HCT116 (cell line): ENCODE measurements at regions not wholly inside any gene's neighbourhood (a gene's known extent, or its start where the extent isn't known, plus 50 kb on each side); places are given as distances from the start of the nearest gene placed in this dataset.

Source experiments
- ATAC-seq: fragments of 200-7000 bp; cut with Tn5 transposase; 2 replicates; pipeline ENCODE4 v1.9.1; 2020; ENCODE audit warnings: mild to moderate bottlenecking, moderate library complexity
- BruUV-seq: library from RNA; stranded (reverse); fragments of 400-500 nt; replicated peaks from 2 replicates; lab custom pipeline; 2021; lab: Mats Ljungman, UMichigan
- CTCF ChIA-PET: fragments of 300-600 bp; sonication (Branson Sonifier 250); formaldehyde crosslinking; loops from one replicate; lab custom pipeline; 2021; ENCODE audit warnings: antibody characterized with exemption; lab: Charles Lee
- POLR2A ChIA-PET: fragments of 300-600, 350-600 bp; sonication (Branson Sonifier 250); formaldehyde crosslinking; loops from one replicate; lab custom pipeline; 2021; ENCODE audit warnings: antibody characterized with exemption; lab: Charles Lee
- RAD21 ChIA-PET, 2 experiments: fragments of 300-600 bp; sonication (Branson Sonifier 250); formaldehyde crosslinking; loops; one replicate each; lab custom pipeline; 2023; ENCODE audit warnings: low total read pairs in 2 of 2; ENCODE audit not compliant: uncharacterized antibody in 2 of 2, unreplicated experiment in 2 of 2, low non-redundant PET in 1 of 2; lab: Charles Lee
- DNase-seq: peaks from one replicate; pipeline ENCODE4 v3.0.0-alpha.2; 2010; ENCODE audit warnings: low read depth, low spot score
- H2AFZ ChIP-seq: fragments of 200-600 bp; shearing (Covaris generic), sonication (generic); 2 replicates; pipeline ENCODE4 v1.6.1; 2017; ENCODE audit warnings: low read depth, mixed run types, mixed read lengths, antibody characterized with exemption, low read length; ENCODE audit not compliant: poor library complexity, severe bottlenecking
- H3K27ac ChIP-seq: 2 replicates; pipeline ENCODE4 v1.5.1; 2012; ENCODE audit warnings: low read depth, low read length
- H3K27me3 ChIP-seq: fragments of 200-600 bp; sonication (generic); 2 replicates; pipeline ENCODE4 v1.6.1; 2016; ENCODE audit warnings: mixed run types, low read length, mixed read lengths; ENCODE audit not compliant: insufficient read depth
- H3K36me3 ChIP-seq, 2 experiments: fragments of 200-500 bp in 1 of 2; fragments of 200-600 bp in 1 of 2; sonication (Bioruptor generic) in 1 of 2; sonication (generic) in 1 of 2; 2 replicates each; pipeline versions ENCODE4 v1.5.1 to v1.6.1; 2014 to 2016; ENCODE audit warnings: low read length in 2 of 2, inconsistent platforms in 1 of 2, mixed read lengths in 1 of 2, mixed run types in 1 of 2; ENCODE audit not compliant: insufficient read depth in 2 of 2, control insufficient read depth in 1 of 2
- H3K4me1 ChIP-seq, 2 experiments: fragments of 200-600 bp in 1 of 2; sonication (generic) in 1 of 2; 2 replicates each; pipeline versions ENCODE4 v1.5.1 to v1.6.1; 2012 to 2017; ENCODE audit warnings: low read length in 2 of 2, inconsistent platforms in 1 of 2, mild to moderate bottlenecking in 1 of 2, mixed read lengths in 1 of 2, mixed run types in 1 of 2, moderate library complexity in 1 of 2; ENCODE audit not compliant: insufficient read depth in 2 of 2, control insufficient read depth in 1 of 2
- H3K4me2 ChIP-seq: fragments of 200-600 bp; sonication (generic); 2 replicates; pipeline ENCODE4 v1.6.1; 2017; ENCODE audit warnings: mixed run types, low read length, mixed read lengths
- H3K4me3 ChIP-seq, 2 experiments: fragments of 200-600 bp in 1 of 2; sonication (generic) in 1 of 2; replicated peaks in 1 of 2; 2 replicates each; pipeline ENCODE4 v1.5.1; 2011 to 2016; ENCODE audit warnings: low read length in 2 of 2, control low read depth in 1 of 2, low read depth in 1 of 2, mild to moderate bottlenecking in 1 of 2, mixed read lengths in 1 of 2, mixed run types in 1 of 2
- H3K79me2 ChIP-seq: fragments of 200-600 bp; sonication (generic); 2 replicates; pipeline ENCODE4 v1.6.1; 2017; ENCODE audit warnings: mild to moderate bottlenecking, mixed run types, low read length, moderate library complexity, mixed read lengths; ENCODE audit not compliant: insufficient read depth
- H3K9ac ChIP-seq: fragments of 200-600 bp; sonication (generic); 2 replicates; pipeline ENCODE4 v1.6.1; 2016; ENCODE audit warnings: low read length, mixed read lengths
- H3K9me2 ChIP-seq: fragments of 200-600 bp; sonication (generic), shearing (Covaris generic); 2 replicates; pipeline ENCODE4 v1.6.1; 2017; ENCODE audit warnings: mixed run types, mild to moderate bottlenecking, moderate library complexity; ENCODE audit not compliant: insufficient read depth
- H3K9me3 ChIP-seq, 2 experiments: fragments of 200-500 bp in 1 of 2; fragments of 200-600 bp in 1 of 2; sonication (Bioruptor generic) in 1 of 2; sonication (generic) in 1 of 2; 2 replicates each; pipeline ENCODE4 v1.6.1; 2014 to 2017; ENCODE audit warnings: low read length in 2 of 2, mixed read lengths in 2 of 2, inconsistent platforms in 1 of 2, low read depth in 1 of 2, mild to moderate bottlenecking in 1 of 2, mixed run types in 1 of 2, moderate library complexity in 1 of 2; ENCODE audit not compliant: control insufficient read depth in 1 of 2, insufficient read depth in 1 of 2
- H4K20me1 ChIP-seq: fragments of 200-600 bp; sonication (generic), shearing (Covaris generic); 2 replicates; pipeline ENCODE4 v1.6.1; 2017; ENCODE audit warnings: mixed run types, mild to moderate bottlenecking, moderate library complexity; ENCODE audit not compliant: insufficient read depth
- CBX3 ChIP-seq: IDR thresholded peaks from 2 replicates; pipeline ENCODE4 v1.6.1; 2012; ENCODE audit warnings: low read depth
- CEBPB ChIP-seq: IDR thresholded peaks from 2 replicates; pipeline ENCODE4 v1.6.1; 2012; ENCODE audit warnings: low read depth
- EGR1 ChIP-seq: IDR thresholded peaks from 2 replicates; pipeline ENCODE4 v1.6.1; 2012; ENCODE audit warnings: low read depth
- ELF1 ChIP-seq: IDR thresholded peaks from 2 replicates; pipeline ENCODE4 v1.6.1; 2012; ENCODE audit warnings: low read depth, borderline replicate concordance
- EZH2 ChIP-seq: fragments of 200-600 bp; sonication (generic); IDR thresholded peaks from 2 replicates; pipeline ENCODE4 v1.6.1; 2017; ENCODE audit warnings: antibody characterized with exemption, mixed run types
- JUND ChIP-seq: IDR thresholded peaks from 2 replicates; pipeline ENCODE4 v1.6.1; 2012
- POLR2A ChIP-seq: IDR thresholded peaks from 2 replicates; pipeline ENCODE4 v1.7.0; 2011; ENCODE audit warnings: borderline replicate concordance; ENCODE audit not compliant: insufficient read depth, insufficient read length; ENCODE audit errors: extremely low read depth
- POLR2AphosphoS5 ChIP-seq: IDR thresholded peaks from 2 replicates; pipeline ENCODE4 v1.6.1; 2011; ENCODE audit warnings: mild to moderate bottlenecking, low read depth, low read length, moderate library complexity
- SP1 ChIP-seq: IDR thresholded peaks from 2 replicates; pipeline ENCODE4 v1.6.1; 2012; ENCODE audit warnings: low read depth
- intact Hi-C: fragments of 100-400 bp; cut with micrococcal nuclease; formaldehyde crosslinking; loops from 2 replicates; pipeline ENCODE4 v1.10.0; 2022
- TF ChIP-seq, protein P1 (sequence below): IDR thresholded peaks from 2 replicates; pipeline ENCODE4 v1.6.1; 2012

DNA sequence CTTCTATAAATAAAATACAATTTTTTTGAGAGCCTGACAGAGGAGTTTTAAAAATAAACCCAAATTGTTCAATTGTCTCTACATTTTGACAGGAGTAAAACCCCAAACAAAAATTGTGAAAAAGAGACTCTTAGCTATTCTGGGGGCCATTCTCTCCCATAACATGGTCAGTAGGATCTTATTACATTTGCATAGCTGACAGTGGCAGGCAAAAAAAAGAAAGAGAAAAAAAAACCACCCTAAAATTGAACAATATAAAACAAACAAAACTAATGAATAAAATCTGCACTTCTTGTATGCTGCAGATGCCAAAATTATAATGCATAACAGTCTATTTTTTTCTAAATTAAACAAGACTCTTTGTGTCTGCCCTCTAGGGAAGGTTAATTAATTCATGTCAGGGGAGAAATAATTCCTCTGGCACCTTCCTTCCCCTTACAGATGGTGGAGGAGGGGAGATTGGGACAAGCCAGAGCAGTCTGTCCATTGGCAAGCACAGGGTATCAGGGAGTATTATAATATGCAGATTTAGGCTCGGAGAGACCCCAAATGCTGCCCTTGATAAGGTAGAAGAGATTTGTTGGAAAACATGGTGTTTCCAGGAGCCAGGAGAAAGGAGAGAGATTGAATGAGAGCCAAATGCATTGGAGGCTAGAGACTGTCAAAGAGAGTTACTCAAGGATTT lies 79.7 kb upstream of the CDH6 start:
- no peak overlapping the region for H3K27ac ChIP-seq
- no TSS peak for BruUV-seq
- TF ChIP-seq SP1 (no peak), EGR1 (no peak), POLR2A (no peak)
- TF ChIP-seq, protein P1, sequence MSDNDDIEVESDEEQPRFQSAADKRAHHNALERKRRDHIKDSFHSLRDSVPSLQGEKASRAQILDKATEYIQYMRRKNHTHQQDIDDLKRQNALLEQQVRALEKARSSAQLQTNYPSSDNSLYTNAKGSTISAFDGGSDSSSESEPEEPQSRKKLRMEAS = no peak
- TF ChIP-seq, all 23 proteins: peak for 0
- Histone ChIP-seq H3K4me2 (no peak overlapping the region), H4K20me1 (no peaks in the 10 kb centered on the region), H3K9me2 (no peaks in the 10 kb centered on the region), H3K27me3 (no peaks in the 10 kb centered on the region), H3K4me3 (no peak overlapping the region), H3K9me3 (peaks cover 3 to 18% of the 10 kb centered on the region in 2 experiments; a peak in 2 of 4 replicates), H3K4me1 (no peaks in the 10 kb centered on the region), H2AFZ (no peak overlapping the region), H3K36me3 (no peaks in the 10 kb centered on the region), H3K79me2 (no peaks in the 10 kb centered on the region), H3K9ac (no peak overlapping the region)
- ChIA-PET CTCF (no interaction called here), POLR2A (no interaction called here), RAD21 (no interaction called here)
- DNase-seq (no peak), ATAC-seq (no peak)
- intact Hi-C loops = no loop called here

DNA sequence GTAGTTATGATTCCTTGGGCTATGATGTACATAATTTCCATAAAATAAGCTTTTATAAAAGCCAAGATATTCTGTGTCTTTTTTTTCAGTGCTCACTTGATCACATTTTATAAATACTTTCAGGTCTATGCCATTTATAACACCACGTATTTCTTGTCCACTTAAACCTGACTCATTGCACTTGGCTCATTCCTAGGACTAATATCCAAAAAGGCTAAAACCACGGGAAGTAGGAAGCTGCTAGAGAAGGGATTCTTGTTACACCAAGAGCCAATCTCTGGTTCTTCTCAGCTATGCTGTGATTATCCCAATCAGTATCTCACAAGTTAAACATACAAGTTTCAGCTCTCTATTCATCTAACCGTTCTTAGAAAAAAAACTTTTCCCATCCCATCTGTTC lies 80.4 kb upstream of the CDH6 start:
- no peak for TF ChIP-seq CEBPB
- TF ChIP-seq EZH2 = no peak
- TF ChIP-seq CBX3 = no peak
- TF ChIP-seq ELF1 = no peak
- no peak for TF ChIP-seq POLR2AphosphoS5
- TF ChIP-seq EGR1 = no peak
- no peak for TF ChIP-seq JUND
- Histone ChIP-seq H3K4me1 (no peaks in the 10 kb centered on the region), H3K9me3 (peaks cover 3 to 13% of the 10 kb centered on the region in 2 experiments; a peak in 2 of 4 replicates), H3K27ac (no peak overlapping the region), H3K4me2 (no peak overlapping the region), H4K20me1 (no peaks in the 10 kb centered on the region), H3K9me2 (no peaks in the 10 kb centered on the region), H3K4me3 (no peak overlapping the region), H2AFZ (no peak overlapping the region), H3K9ac (no peak overlapping the region), H3K79me2 (no peaks in the 10 kb centered on the region), H3K36me3 (no peaks in the 10 kb centered on the region), H3K27me3 (no peaks in the 10 kb centered on the region)
- ATAC-seq (no peak), DNase-seq (no peak)
- RAD21 ChIA-PET = no interaction called here
- intact Hi-C loops = no loop called here
- BruUV-seq = no TSS peak
- CTCF ChIA-PET = no interaction called here
- POLR2A ChIA-PET = no interaction called here
